ENCODE measurements at regions not wholly inside any gene's neighbourhood (a gene's known extent, or its start where the extent isn't known, plus 50 kb on each side); places are given as distances from the start of the nearest gene placed in this dataset.

DNA sequence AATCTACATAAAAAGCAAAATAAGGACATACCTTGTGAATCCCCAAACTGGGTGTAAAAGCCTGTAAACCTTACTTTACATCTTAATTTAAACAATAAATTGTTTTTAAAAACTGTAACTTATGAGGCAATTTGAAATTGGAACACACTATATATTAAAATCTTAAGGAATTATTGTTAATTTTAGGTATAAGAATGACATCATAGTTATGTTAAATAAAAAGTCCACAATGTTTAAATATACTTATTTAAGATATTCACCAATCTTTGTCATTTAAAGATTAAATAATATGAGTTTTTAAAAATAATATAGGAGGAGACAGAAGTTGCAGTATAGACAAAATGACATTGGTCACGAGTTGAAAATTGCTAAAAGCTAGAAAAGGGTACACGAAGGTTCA lies 621.9 kb upstream of the POU3F2 start (continued):
- TF ChIP-seq, protein P1, sequence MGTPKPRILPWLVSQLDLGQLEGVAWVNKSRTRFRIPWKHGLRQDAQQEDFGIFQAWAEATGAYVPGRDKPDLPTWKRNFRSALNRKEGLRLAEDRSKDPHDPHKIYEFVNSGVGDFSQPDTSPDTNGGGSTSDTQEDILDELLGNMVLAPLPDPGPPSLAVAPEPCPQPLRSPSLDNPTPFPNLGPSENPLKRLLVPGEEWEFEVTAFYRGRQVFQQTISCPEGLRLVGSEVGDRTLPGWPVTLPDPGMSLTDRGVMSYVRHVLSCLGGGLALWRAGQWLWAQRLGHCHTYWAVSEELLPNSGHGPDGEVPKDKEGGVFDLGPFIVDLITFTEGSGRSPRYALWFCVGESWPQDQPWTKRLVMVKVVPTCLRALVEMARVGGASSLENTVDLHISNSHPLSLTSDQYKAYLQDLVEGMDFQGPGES (IDR thresholded peaks at IDR 0.05; ENCODE audit: low read depth, low read length): no peak
- no peak for TF ChIP-seq TCF12 (IDR thresholded peaks at IDR 0.05)
- no peak for TF ChIP-seq RCOR1 (IDR thresholded peaks at IDR 0.05; ENCODE audit: low read length)
- TF ChIP-seq, protein P2, sequence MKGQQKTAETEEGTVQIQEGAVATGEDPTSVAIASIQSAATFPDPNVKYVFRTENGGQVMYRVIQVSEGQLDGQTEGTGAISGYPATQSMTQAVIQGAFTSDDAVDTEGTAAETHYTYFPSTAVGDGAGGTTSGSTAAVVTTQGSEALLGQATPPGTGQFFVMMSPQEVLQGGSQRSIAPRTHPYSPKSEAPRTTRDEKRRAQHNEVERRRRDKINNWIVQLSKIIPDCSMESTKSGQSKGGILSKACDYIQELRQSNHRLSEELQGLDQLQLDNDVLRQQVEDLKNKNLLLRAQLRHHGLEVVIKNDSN (IDR thresholded peaks at IDR 0.05; ENCODE audit: borderline replicate concordance, low read depth): no peak
- no peak for TF ChIP-seq NFIC (IDR thresholded peaks at IDR 0.05; ENCODE audit: borderline replicate concordance)
- TF ChIP-seq JUND (IDR thresholded peaks at IDR 0.05): no peak
- no peak for TF ChIP-seq RXRA (IDR thresholded peaks at IDR 0.05; ENCODE audit: borderline replicate concordance, low read depth)

DNA sequence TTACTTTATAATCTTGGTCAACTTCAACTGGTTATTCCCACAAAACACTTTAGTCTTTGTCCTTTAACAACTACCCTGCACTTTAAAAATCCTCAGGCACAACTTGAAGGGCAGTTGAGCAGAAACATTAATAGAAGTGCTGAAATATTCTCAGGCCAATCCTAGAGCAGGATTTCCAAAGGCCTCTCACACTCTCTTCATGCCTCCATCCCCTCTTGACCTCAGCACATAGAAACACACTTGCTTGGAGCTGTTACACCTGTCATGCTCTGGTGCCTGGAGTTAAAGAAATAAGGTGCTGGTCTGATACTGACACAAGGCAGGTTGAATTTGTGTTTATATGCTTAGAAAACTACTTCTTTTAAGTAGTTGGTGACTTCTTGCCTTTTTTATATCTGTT lies 618.8 kb upstream of the POU3F2 start:
- no peaks in the 10 kb centered on the region for H3K36me3 ChIP-seq (replicated peaks in 1 of 2; ENCODE audit: control insufficient read depth in 1 of 2, insufficient read depth in 2 of 2, low read length in 1 of 2)
- DNase-seq: no peak
- H3K79me2 ChIP-seq (ENCODE audit: insufficient read depth): no peaks in the 10 kb centered on the region
- ChIA-PET POLR2A (no interaction called here), CTCF (interaction anchor here (1.3 kb wide), 1 partner anchor 624 kb away, joined by 3 read pairs; no protein-coding TSS in a partner anchor)
- H3K9ac ChIP-seq: no peak overlapping the region
- H3K27ac ChIP-seq (ENCODE audit: low read depth in 2 of 2, low read length in 1 of 2): no peak overlapping the region
- no peaks in the 10 kb centered on the region for H3K9me3 ChIP-seq
- H3K4me2 ChIP-seq: no peak overlapping the region
- no peaks in the 10 kb centered on the region; a peak in 1 of 4 replicates for H3K4me1 ChIP-seq (ENCODE audit: control insufficient read depth in 1 of 2, insufficient read depth in 2 of 2, low read depth in 1 of 2, low read length in 1 of 2)
- H2AFZ ChIP-seq (ENCODE audit: low read depth): no peak overlapping the region
- TF ChIP-seq MXI1 (IDR thresholded peaks at IDR 0.05; ENCODE audit: low read depth, low read length) (no peak), CHD2 (IDR thresholded peaks at IDR 0.05; ENCODE audit: low read length, partially characterized antibody) (no peak), JUND (IDR thresholded peaks at IDR 0.05) (no peak), RFX5 (IDR thresholded peaks at IDR 0.05; ENCODE audit: low read length) (no peak), FOSL2 (IDR thresholded peaks at IDR 0.05; ENCODE audit: borderline replicate concordance, low read depth) (no peak), MEF2A (IDR thresholded peaks at IDR 0.05; ENCODE audit: borderline replicate concordance, low read depth) (no peak), TCF12 (IDR thresholded peaks at IDR 0.05) (no peak), SMC3 (IDR thresholded peaks at IDR 0.05; ENCODE audit: low read depth, low read length) (no peak), NRF1 (IDR thresholded peaks at IDR 0.05; ENCODE audit: low read depth, low read length) (no peak), SIN3A (IDR thresholded peaks at IDR 0.05; ENCODE audit: borderline replicate concordance, low read depth, low read length) (no peak), TAF1 (IDR thresholded peaks at IDR 0.05; ENCODE audit: borderline replicate concordance, low read depth, low read length) (no peak), RCOR1 (IDR thresholded peaks at IDR 0.05; ENCODE audit: low read length) (no peak), FOXJ3 (CRISPR knock-in tag; IDR thresholded peaks at IDR 0.05) (no peak), TEAD4 (IDR thresholded peaks at IDR 0.05; ENCODE audit: borderline replicate concordance, insufficient read depth) (no peak), GABPA (IDR thresholded peaks at IDR 0.05; ENCODE audit: low read depth) (no peak), ELF1 (IDR thresholded peaks at IDR 0.05) (no peak)
- TF ChIP-seq, protein P3, sequence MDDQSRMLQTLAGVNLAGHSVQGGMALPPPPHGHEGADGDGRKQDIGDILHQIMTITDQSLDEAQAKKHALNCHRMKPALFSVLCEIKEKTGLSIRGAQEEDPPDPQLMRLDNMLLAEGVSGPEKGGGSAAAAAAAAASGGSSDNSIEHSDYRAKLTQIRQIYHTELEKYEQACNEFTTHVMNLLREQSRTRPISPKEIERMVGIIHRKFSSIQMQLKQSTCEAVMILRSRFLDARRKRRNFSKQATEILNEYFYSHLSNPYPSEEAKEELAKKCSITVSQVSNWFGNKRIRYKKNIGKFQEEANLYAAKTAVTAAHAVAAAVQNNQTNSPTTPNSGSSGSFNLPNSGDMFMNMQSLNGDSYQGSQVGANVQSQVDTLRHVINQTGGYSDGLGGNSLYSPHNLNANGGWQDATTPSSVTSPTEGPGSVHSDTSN (IDR thresholded peaks at IDR 0.05): no peak
- TF ChIP-seq, protein P4, sequence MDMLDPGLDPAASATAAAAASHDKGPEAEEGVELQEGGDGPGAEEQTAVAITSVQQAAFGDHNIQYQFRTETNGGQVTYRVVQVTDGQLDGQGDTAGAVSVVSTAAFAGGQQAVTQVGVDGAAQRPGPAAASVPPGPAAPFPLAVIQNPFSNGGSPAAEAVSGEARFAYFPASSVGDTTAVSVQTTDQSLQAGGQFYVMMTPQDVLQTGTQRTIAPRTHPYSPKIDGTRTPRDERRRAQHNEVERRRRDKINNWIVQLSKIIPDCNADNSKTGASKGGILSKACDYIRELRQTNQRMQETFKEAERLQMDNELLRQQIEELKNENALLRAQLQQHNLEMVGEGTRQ (IDR thresholded peaks at IDR 0.05; ENCODE audit: borderline replicate concordance, low read depth, low read length): no peak
- H4K20me1 ChIP-seq (ENCODE audit: insufficient read depth): no peaks in the 10 kb centered on the region
- no peaks in the 10 kb centered on the region for H3K9me2 ChIP-seq
- no peaks in the 10 kb centered on the region for H3K27me3 ChIP-seq (ENCODE audit: insufficient read depth)
- no peak overlapping the region for H3K4me3 ChIP-seq (ENCODE audit: low read depth in 2 of 2, low read length in 1 of 2)
- H3F3A ChIP-seq (replicated peaks; ENCODE audit: insufficient read depth): no peaks in the 10 kb centered on the region
